Heart left ventricle (tissue), 16 donors: ENCODE measurements at regions not wholly inside any gene's neighbourhood (a gene's known extent, or its start where the extent isn't known, plus 50 kb on each side); places are given as distances from the start of the nearest gene placed in this dataset.

ENCODE experiments used
- ATAC-seq, 4 donors: fragments of 200-7000 bp; cut with Tn5 transposase; one replicate each; pipeline ENCODE4 v1.9.1; 2020 to 2022; ENCODE audit warnings: moderate library complexity in 4 of 4, mild to moderate bottlenecking in 3 of 4, moderate number of reproducible peaks in 1 of 4
- DNase-seq, 5 donors: peaks; one replicate each; pipeline ENCODE4 v3.0.0-alpha.2; 2020
- H3K27ac ChIP-seq, 12 donors: fragments of 200-600 bp; sonication (generic) in 4 of 12; one replicate each; pipeline versions ENCODE4 v1.5.0 to v1.8.0; 2016 to 2022; ENCODE audit warnings: mild to moderate bottlenecking in 2 of 12
- H3K27me3 ChIP-seq, 9 donors: fragments of 200-600 bp; sonication (generic) in 2 of 9; one replicate each; pipeline versions ENCODE4 v1.5.1 to v1.8.0; 2016 to 2022; ENCODE audit warnings: mild to moderate bottlenecking in 3 of 9
- H3K36me3 ChIP-seq, 9 donors: fragments of 200-600 bp; sonication (generic) in 2 of 9; one replicate each; pipeline versions ENCODE4 v1.5.0 to v1.8.0; 2018 to 2022; ENCODE audit warnings: mild to moderate bottlenecking in 2 of 9
- H3K4me1 ChIP-seq, 12 donors: fragments of 200-600 bp; sonication (generic) in 4 of 12; one replicate each; pipeline versions ENCODE4 v1.5.0 to v1.8.0; 2016 to 2022; ENCODE audit warnings: mild to moderate bottlenecking in 3 of 12
- H3K4me3 ChIP-seq, 12 donors: fragments of 200-600 bp; sonication (generic) in 4 of 12; one replicate each; pipeline versions ENCODE4 v1.5.0 to v1.8.0; 2017 to 2022; ENCODE audit warnings: mild to moderate bottlenecking in 9 of 12, moderate library complexity in 4 of 12
- H3K9me3 ChIP-seq, 12 donors: fragments of 200-600 bp; sonication (generic) in 4 of 12; one replicate each; pipeline versions ENCODE4 v1.5.0 to v1.8.0; 2016 to 2022; ENCODE audit warnings: mild to moderate bottlenecking in 1 of 12
- POLR2A ChIP-seq, 2 donors: fragments of 450-650 bp; IDR thresholded peaks; one replicate each; pipeline ENCODE4 v1.6.1; 2017; ENCODE audit warnings: antibody characterized with exemption in 2 of 2, mild to moderate bottlenecking in 2 of 2, moderate library complexity in 2 of 2
- WGBS, 4 donors: extraction: QIAGEN DNeasy Blood & Tissue Kit in 2 of 4; methylation state at CpG; one replicate each; pipeline versions ENCODE4 v1.1.5 to v1.1.7; 2013 to 2018; 5-methylcytosine and 5-hydroxymethylcytosine counted together
- intact Hi-C, 10 donors: fragments of 100-400 bp; cut with DNase I; formaldehyde crosslinking; loops; one replicate each; pipeline versions ENCODE4 v1.11.1 to v1.14.2; 2022
- TF ChIP-seq, protein P1 (sequence below), 12 donors: fragments of 200-600 bp; sonication (generic) in 4 of 12; IDR thresholded peaks; one replicate each; pipeline versions ENCODE4 v1.5.0 to v1.8.0; 2018 to 2022; ENCODE audit warnings: antibody characterized with exemption in 12 of 12, mild to moderate bottlenecking in 5 of 12
- donor health status: ischemic (EF 13 %, LVEDD 7.1; RV severe dilation, severe dysfunction).
- donor health status: healthy with polysubstance abuse.
- donor health status: DM: no; HTN: yes; CAD: no.
- donor health status: DM: no; HTN: no; CAD: no.
- donor health status: ischemic (EF 25% LVEDD 6.9; RV normal size, moderate dysfunction).
- donor health status: ischemic (EF 25% LVEDD 5.7; RV mildly dilated, moderate dysfunction).
- donor health status: healthy.
- donor health status: DM: yes; HTN: yes; CAD: no.
- donor health status: ischemic (EF 35%, LVEDD 5.7; RV mildly dilated, moderate dysfunction).
- donor health status: nonischemic (EF 11% LVEDD 7.7; RV severe dilation, severe dysfunction).
- donor health status: DM: yes; HTN: yes; CAD: no.
- donor health status: PGD.
- donor health status: ischemic (EF 29% LVEDD 5.4; RV normal size, mild dysfunction).
- donor health status: nonischemic (EF 23%, LVEDD 6.1; RV moderate dilation, normal function).

GRCh38 chr3:976006-976405 lies 116.8 kb upstream of the CNTN6 start:
- ATAC-seq (no peak), DNase-seq (no peak)
- TF ChIP-seq, protein P1, sequence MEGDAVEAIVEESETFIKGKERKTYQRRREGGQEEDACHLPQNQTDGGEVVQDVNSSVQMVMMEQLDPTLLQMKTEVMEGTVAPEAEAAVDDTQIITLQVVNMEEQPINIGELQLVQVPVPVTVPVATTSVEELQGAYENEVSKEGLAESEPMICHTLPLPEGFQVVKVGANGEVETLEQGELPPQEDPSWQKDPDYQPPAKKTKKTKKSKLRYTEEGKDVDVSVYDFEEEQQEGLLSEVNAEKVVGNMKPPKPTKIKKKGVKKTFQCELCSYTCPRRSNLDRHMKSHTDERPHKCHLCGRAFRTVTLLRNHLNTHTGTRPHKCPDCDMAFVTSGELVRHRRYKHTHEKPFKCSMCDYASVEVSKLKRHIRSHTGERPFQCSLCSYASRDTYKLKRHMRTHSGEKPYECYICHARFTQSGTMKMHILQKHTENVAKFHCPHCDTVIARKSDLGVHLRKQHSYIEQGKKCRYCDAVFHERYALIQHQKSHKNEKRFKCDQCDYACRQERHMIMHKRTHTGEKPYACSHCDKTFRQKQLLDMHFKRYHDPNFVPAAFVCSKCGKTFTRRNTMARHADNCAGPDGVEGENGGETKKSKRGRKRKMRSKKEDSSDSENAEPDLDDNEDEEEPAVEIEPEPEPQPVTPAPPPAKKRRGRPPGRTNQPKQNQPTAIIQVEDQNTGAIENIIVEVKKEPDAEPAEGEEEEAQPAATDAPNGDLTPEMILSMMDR (IDR thresholded peaks at IDR 0.05): no peak
- H3K9me3 ChIP-seq: peaks cover 0 to 26% (median 7%) of the 10 kb centered on the region in 12 donors
- no peak overlapping the region for H3K27ac ChIP-seq
- no peaks in the 10 kb centered on the region for H3K4me1 ChIP-seq
- no peaks in the 10 kb centered on the region for H3K36me3 ChIP-seq
- 65 to 77% (median 75%) methylated on average over 5 of the region's 5 CpGs for WGBS, 4 donors
- no peaks in the 10 kb centered on the region for H3K27me3 ChIP-seq
- intact Hi-C loops: no loop called here
- no peak overlapping the region for H3K4me3 ChIP-seq

DNA sequence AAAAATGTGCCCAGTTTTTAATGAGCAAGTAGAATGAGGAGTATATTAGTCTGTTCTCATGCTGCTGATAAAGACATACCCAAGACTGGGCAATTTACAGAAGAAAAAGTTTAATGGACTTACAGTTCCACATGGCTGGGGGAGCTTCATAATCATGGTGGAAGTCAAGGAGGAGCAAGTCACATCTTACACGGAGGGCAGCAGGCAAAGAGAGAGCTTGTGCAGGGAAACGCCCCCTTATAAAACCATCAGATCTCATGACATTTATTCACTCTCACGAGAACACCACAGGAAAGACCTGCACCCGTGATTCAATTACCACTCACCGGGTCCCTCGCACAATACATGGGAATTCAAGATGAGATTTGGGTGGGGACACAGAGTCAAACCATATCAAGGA lies 111.7 kb upstream of the CNTN6 start:
- intact Hi-C loops: no loop called here

GRCh38 chr3:988785-989184 lies 104.0 kb upstream of the CNTN6 start:
- TF ChIP-seq, protein P1 (IDR thresholded peaks at IDR 0.05): no peak
- no peak for TF ChIP-seq POLR2A (IDR thresholded peaks at IDR 0.05)
- H3K9me3 ChIP-seq: peaks cover 0 to 9% (median 0%) of the 10 kb centered on the region in 12 donors
- H3K27me3 ChIP-seq: no peaks in the 10 kb centered on the region
- H3K27ac ChIP-seq: no peak overlapping the region
- 69 to 74% (median 71%) methylated on average over 1 of the region's 1 CpG for WGBS, 4 donors
- H3K36me3 ChIP-seq: no peaks in the 10 kb centered on the region
- DNase-seq (no peak), ATAC-seq (no peak)
- H3K4me1 ChIP-seq: no peaks in the 10 kb centered on the region
- H3K4me3 ChIP-seq: no peak overlapping the region
- intact Hi-C loops: no loop called here

More for the DNA sequence above, 111.7 kb upstream of the CNTN6 start:
- TF ChIP-seq POLR2A (IDR thresholded peaks at IDR 0.05): no peak
- TF ChIP-seq, protein P1 (IDR thresholded peaks at IDR 0.05): no peak
- Histone ChIP-seq H3K4me1 (no peaks in the 10 kb centered on the region), H3K27me3 (no peaks in the 10 kb centered on the region), H3K27ac (no peak overlapping the region), H3K36me3 (no peaks in the 10 kb centered on the region), H3K9me3 (no peaks in the 10 kb centered on the region), H3K4me3 (no peak overlapping the region)
- 81 to 89% (median 85%) methylated on average over 6 of the region's 6 CpGs for WGBS, 4 donors
- no peak for ATAC-seq
- no peak for DNase-seq

GRCh38 chr3:992871-993270 lies 100.0 kb upstream of the CNTN6 start:
- WGBS, 4 donors: 68 to 77% (median 71%) methylated on average over 6 of the region's 6 CpGs
- no peak for ATAC-seq
- H3K27me3 ChIP-seq: no peaks in the 10 kb centered on the region

More at GRCh38 chr3:992871-993270, 100.0 kb upstream of the CNTN6 start:
- no peaks in the 10 kb centered on the region for H3K36me3 ChIP-seq
- H3K4me1 ChIP-seq: no peaks in the 10 kb centered on the region
- intact Hi-C loops: no loop called here
- TF ChIP-seq, protein P1 (IDR thresholded peaks at IDR 0.05): no peak
- TF ChIP-seq POLR2A (IDR thresholded peaks at IDR 0.05): no peak
- no peak overlapping the region for H3K27ac ChIP-seq
- DNase-seq: no peak
- no peak overlapping the region for H3K4me3 ChIP-seq
- H3K9me3 ChIP-seq: peaks cover 0 to 9% (median 0%) of the 10 kb centered on the region in 12 donors
